Hepatocyte (in vitro differentiated cells): ENCODE measurements at regions not wholly inside any gene's neighbourhood (a gene's known extent, or its start where the extent isn't known, plus 50 kb on each side); places are given as distances from the start of the nearest gene placed in this dataset.
"Not testable (repeated sequence)": the region's sequence is repeated elsewhere in the genome, so short reads cannot be mapped to it uniquely, and the experiment has no call there.

ENCODE experiments used
- DNase-seq: peaks from one replicate; pipeline ENCODE4 v3.0.0-alpha.2; 2016; ENCODE audit warnings: low spot score
- H2AFZ ChIP-seq: fragments of 200-600 bp; sonication (generic); 2 replicates; pipeline ENCODE4 v1.6.0; 2016; ENCODE audit warnings: antibody characterized with exemption, mild to moderate bottlenecking
- H3K27ac ChIP-seq: fragments of 200-600 bp; sonication (generic); 2 replicates; pipeline ENCODE4 v1.5.1; 2016; ENCODE audit warnings: mild to moderate bottlenecking
- H3K27me3 ChIP-seq: fragments of 200-600 bp; sonication (generic); 2 replicates; pipeline ENCODE4 v1.6.1; 2016
- H3K36me3 ChIP-seq: fragments of 200-600 bp; sonication (generic); replicated peaks from 2 replicates; pipeline ENCODE4 v1.5.1; 2016; ENCODE audit warnings: low read depth; ENCODE audit not compliant: insufficient read depth
- H3K4me1 ChIP-seq: fragments of 200-600 bp; sonication (generic); 2 replicates; pipeline ENCODE4 v1.5.1; 2016; ENCODE audit warnings: mild to moderate bottlenecking, moderate library complexity; ENCODE audit not compliant: insufficient read depth
- H3K4me2 ChIP-seq: fragments of 200-600 bp; sonication (generic); 2 replicates; pipeline ENCODE4 v1.6.0; 2016
- H3K4me3 ChIP-seq: fragments of 200-600 bp; sonication (generic); 2 replicates; pipeline ENCODE4 v1.5.1; 2016; ENCODE audit warnings: mild to moderate bottlenecking
- H3K79me2 ChIP-seq: fragments of 200-600 bp; sonication (generic); 2 replicates; pipeline ENCODE4 v1.6.0; 2017; ENCODE audit warnings: mild to moderate bottlenecking
- H3K9me2 ChIP-seq: fragments of 200-600 bp; sonication (generic); replicated peaks from 2 replicates; pipeline ENCODE4 v1.6.0; 2017; ENCODE audit warnings: mild to moderate bottlenecking; ENCODE audit not compliant: insufficient read depth
- H3K9me3 ChIP-seq: fragments of 200-600 bp; sonication (generic); 2 replicates; pipeline ENCODE4 v1.5.1; 2016; ENCODE audit warnings: low read depth, mild to moderate bottlenecking
- H4K20me1 ChIP-seq: fragments of 200-600 bp; sonication (generic); 2 replicates; pipeline ENCODE4 v1.6.0; 2016; ENCODE audit warnings: mild to moderate bottlenecking; ENCODE audit not compliant: insufficient read depth, poor library complexity, severe bottlenecking
- EZH2 ChIP-seq: fragments of 200-600 bp; sonication (generic); IDR thresholded peaks from 2 replicates; pipeline ENCODE4 v1.6.1; 2016; ENCODE audit warnings: antibody characterized with exemption, mild to moderate bottlenecking, borderline replicate concordance
- EZH2phosphoT487 ChIP-seq: fragments of 200-600 bp; sonication (generic); IDR thresholded peaks from one replicate; pipeline ENCODE4 v1.6.1; 2018; ENCODE audit warnings: antibody characterized with exemption, mild to moderate bottlenecking, low read depth, moderate library complexity; ENCODE audit not compliant: unreplicated experiment, severe bottlenecking
- WGBS: methylation state at CpG from one replicate; pipeline ENCODE4 v1.1.6; 2016; ENCODE audit warnings: low lambda C conversion rate; ENCODE audit errors: missing lambda C conversion rate; 5-methylcytosine and 5-hydroxymethylcytosine counted together
- TF ChIP-seq, protein P1 (sequence below): fragments of 200-600 bp; sonication (generic); IDR thresholded peaks from 2 replicates; pipeline ENCODE4 v1.5.1; 2016; ENCODE audit warnings: antibody characterized with exemption, mild to moderate bottlenecking; ENCODE audit not compliant: poor library complexity

DNA sequence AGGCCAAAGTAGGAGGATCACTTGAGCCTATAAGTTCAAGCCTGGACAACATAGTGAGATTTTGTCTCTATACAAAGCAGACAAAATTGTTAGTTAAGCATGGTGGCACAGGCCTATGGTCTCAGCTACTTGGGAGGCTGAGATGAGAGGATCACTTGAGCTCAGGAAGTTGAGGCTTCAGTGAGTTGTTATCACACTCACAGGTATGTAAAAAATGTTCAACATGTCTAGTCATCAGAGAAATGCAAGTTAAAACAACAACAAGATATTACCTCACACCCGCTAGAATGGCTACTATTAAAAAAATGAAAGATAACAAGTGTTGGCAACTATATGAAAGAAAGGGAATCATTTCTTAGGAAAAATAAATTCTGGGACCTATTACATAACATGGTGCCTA, 341.5 kb upstream of the ST8SIA4 start:
- TF ChIP-seq EZH2 (no peak), EZH2phosphoT487 (no peak)
- TF ChIP-seq, protein P1, sequence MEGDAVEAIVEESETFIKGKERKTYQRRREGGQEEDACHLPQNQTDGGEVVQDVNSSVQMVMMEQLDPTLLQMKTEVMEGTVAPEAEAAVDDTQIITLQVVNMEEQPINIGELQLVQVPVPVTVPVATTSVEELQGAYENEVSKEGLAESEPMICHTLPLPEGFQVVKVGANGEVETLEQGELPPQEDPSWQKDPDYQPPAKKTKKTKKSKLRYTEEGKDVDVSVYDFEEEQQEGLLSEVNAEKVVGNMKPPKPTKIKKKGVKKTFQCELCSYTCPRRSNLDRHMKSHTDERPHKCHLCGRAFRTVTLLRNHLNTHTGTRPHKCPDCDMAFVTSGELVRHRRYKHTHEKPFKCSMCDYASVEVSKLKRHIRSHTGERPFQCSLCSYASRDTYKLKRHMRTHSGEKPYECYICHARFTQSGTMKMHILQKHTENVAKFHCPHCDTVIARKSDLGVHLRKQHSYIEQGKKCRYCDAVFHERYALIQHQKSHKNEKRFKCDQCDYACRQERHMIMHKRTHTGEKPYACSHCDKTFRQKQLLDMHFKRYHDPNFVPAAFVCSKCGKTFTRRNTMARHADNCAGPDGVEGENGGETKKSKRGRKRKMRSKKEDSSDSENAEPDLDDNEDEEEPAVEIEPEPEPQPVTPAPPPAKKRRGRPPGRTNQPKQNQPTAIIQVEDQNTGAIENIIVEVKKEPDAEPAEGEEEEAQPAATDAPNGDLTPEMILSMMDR, result no peak
- no peak for DNase-seq
- Histone ChIP-seq H2AFZ (no peak overlapping the region), H3K27me3 (no peaks in the 10 kb centered on the region), H3K9me3 (no peaks in the 10 kb centered on the region), H3K27ac (no peak overlapping the region), H3K79me2 (no peaks in the 10 kb centered on the region), H4K20me1 (no peaks in the 10 kb centered on the region), H3K9me2 (no peaks in the 10 kb centered on the region), H3K4me1 (no peaks in the 10 kb centered on the region), H3K36me3 (no peaks in the 10 kb centered on the region), H3K4me3 (no peak overlapping the region), H3K4me2 (no peak overlapping the region)
- WGBS, result 100% methylated on average over 1 of the region's 1 CpG

DNA sequence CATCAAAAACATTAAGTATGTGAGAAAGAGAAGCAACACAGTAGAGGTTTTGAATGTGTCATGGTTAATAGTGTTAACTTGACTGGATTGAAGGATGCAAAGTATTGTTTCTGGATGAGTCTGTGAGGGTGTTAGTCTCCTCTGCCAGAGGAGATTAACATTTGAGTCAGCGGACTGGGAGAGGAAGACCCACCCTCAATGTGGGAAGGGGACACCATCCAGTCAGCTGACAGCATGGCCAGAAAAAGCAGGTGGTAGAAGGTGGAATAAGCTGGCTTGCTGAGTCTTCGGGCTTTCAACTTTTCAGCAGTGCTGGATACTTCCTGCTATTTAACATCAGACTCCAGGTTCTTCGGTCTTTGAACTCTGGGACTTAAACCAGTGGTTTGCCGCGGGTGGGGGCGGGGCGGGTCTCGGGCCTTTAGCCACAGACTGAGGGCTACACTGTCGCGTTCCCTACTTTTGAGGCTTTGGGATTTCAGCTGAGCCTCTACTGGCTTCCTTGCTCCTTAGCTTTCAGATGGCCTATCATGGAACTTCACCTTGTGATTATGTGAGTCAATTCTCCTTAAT, 309.9 kb upstream of the ST8SIA4 start:
- no peaks in the 10 kb centered on the region for H3K79me2 ChIP-seq
- H3K27ac ChIP-seq, result no peak overlapping the region
- H3K36me3 ChIP-seq, result no peaks in the 10 kb centered on the region
- H3K27me3 ChIP-seq, result no peaks in the 10 kb centered on the region
- no peak overlapping the region for H2AFZ ChIP-seq
- H3K4me1 ChIP-seq, result no peaks in the 10 kb centered on the region
- H3K9me3 ChIP-seq, result no peaks in the 10 kb centered on the region
- 64% methylated on average over 10 of the region's 10 CpGs for WGBS
- no peaks in the 10 kb centered on the region for H3K9me2 ChIP-seq
- H3K4me3 ChIP-seq, result no peak overlapping the region
- no peaks in the 10 kb centered on the region for H4K20me1 ChIP-seq
- no peak overlapping the region for H3K4me2 ChIP-seq
- DNase-seq, result no peak
- no peak for TF ChIP-seq EZH2phosphoT487
- TF ChIP-seq EZH2, result no peak
- TF ChIP-seq, protein P1, result no peak

DNA sequence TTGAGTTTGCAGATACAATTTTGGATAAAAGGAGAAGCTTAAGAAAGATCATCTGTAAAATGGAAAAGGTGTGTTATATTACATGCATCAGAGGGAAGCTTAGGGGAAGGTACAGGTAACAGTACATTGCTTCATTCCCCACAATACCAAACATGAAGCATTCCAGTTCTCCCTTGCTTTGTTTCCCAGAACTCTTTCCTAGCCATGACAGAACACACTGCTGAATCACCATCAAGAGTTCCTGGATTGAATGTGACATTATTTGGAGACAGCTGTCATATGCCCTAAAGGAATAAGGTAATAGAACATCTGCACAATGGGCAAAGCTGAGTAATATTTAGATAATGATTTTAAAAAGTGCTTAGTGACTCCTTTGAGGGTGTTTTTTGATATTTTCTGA, 303.5 kb upstream of the ST8SIA4 start:
- no peaks in the 10 kb centered on the region for H3K79me2 ChIP-seq
- no peaks in the 10 kb centered on the region for H3K4me1 ChIP-seq
- no peak overlapping the region for H3K4me2 ChIP-seq
- H3K27me3 ChIP-seq, result no peaks in the 10 kb centered on the region
- no peak overlapping the region for H2AFZ ChIP-seq
- H3K27ac ChIP-seq, result no peak overlapping the region
- H3K4me3 ChIP-seq, result no peak overlapping the region
- H4K20me1 ChIP-seq, result no peaks in the 10 kb centered on the region
- TF ChIP-seq EZH2, result no peak
- TF ChIP-seq, protein P1, result no peak
- no peak for TF ChIP-seq EZH2phosphoT487
- no peak for DNase-seq
- H3K9me2 ChIP-seq, result no peaks in the 10 kb centered on the region
- H3K9me3 ChIP-seq, result no peaks in the 10 kb centered on the region
- H3K36me3 ChIP-seq, result no peaks in the 10 kb centered on the region

DNA sequence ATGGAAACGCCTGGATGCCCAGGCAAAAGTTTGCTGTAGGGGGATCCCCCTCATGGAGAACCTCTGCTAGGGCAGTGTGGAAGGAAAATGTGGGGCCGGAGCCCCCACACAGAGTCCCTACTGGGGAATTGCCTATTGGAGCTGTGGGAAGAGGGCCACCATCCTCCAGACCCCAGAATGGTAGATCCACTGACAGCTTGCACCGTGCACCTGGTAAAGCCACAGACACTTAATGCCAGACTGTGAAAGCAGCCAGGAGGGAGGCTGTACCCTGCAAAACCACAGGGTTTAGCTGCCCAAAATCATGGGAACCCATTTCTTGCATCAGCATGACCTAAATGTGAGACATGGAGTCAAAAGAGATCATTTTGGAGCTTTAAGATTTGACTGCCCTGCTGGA, 302.0 kb upstream of the ST8SIA4 start:
- H3K9me3 ChIP-seq, H3K36me3 ChIP-seq, H3K4me1 ChIP-seq, H3K4me2 ChIP-seq, H2AFZ ChIP-seq, H3K79me2 ChIP-seq, H3K27me3 ChIP-seq, DNase-seq, H4K20me1 ChIP-seq, H3K9me2 ChIP-seq, H3K4me3 ChIP-seq, H3K27ac ChIP-seq: not testable (repeated sequence)
- 83% methylated on average over 3 of the region's 3 CpGs for WGBS

DNA sequence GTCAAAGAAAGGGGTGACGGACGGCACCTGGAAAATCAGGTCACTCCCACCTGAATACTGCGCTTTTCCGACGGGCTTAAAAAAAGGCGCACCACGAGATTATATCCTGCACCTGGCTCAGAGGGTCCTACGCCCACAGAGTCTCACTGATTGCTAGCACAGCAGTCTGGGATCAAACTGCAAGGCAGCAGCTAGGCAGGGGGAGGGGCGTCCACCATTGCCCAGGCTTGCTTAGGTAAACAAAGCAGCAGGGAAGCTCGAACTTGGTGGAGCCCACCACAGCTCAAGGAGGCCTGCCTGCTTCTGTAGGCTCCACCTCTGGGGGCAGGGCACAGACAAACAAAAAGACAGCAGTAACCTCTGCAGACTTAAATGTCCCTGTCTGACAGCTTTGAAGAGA, 277.3 kb upstream of the ST8SIA4 start:
- not testable (repeated sequence) for H3K4me3 ChIP-seq, H3K27ac ChIP-seq

More for the DNA sequence above, 277.3 kb upstream of the ST8SIA4 start:
- H3K27me3 ChIP-seq, H3K36me3 ChIP-seq, H2AFZ ChIP-seq, H3K9me3 ChIP-seq, DNase-seq, H4K20me1 ChIP-seq, H3K79me2 ChIP-seq, H3K9me2 ChIP-seq, H3K4me2 ChIP-seq, H3K4me1 ChIP-seq: not testable (repeated sequence)
- WGBS, result 61% methylated on average over 9 of the region's 10 CpGs
